ENCODE measurements at regions not wholly inside any gene's neighbourhood (a gene's known extent, or its start where the extent isn't known, plus 50 kb on each side); places are given as distances from the start of the nearest gene placed in this dataset.
"Not testable (repeated sequence)": the region's sequence is repeated elsewhere in the genome, so short reads cannot be mapped to it uniquely, and the experiment has no call there.

GRCh38 chr3:109678600-109678999 is 341.3 kb upstream of the DPPA4 start:
- no peak for DNase-seq

- DNase-seq: no peak
Observed at GRCh38 chr3:109679664-109680063, 342.3 kb upstream of the DPPA4 start.

- no peak for DNase-seq
Observed at GRCh38 chr3:109683746-109684145, 346.4 kb upstream of the DPPA4 start.

DNA sequence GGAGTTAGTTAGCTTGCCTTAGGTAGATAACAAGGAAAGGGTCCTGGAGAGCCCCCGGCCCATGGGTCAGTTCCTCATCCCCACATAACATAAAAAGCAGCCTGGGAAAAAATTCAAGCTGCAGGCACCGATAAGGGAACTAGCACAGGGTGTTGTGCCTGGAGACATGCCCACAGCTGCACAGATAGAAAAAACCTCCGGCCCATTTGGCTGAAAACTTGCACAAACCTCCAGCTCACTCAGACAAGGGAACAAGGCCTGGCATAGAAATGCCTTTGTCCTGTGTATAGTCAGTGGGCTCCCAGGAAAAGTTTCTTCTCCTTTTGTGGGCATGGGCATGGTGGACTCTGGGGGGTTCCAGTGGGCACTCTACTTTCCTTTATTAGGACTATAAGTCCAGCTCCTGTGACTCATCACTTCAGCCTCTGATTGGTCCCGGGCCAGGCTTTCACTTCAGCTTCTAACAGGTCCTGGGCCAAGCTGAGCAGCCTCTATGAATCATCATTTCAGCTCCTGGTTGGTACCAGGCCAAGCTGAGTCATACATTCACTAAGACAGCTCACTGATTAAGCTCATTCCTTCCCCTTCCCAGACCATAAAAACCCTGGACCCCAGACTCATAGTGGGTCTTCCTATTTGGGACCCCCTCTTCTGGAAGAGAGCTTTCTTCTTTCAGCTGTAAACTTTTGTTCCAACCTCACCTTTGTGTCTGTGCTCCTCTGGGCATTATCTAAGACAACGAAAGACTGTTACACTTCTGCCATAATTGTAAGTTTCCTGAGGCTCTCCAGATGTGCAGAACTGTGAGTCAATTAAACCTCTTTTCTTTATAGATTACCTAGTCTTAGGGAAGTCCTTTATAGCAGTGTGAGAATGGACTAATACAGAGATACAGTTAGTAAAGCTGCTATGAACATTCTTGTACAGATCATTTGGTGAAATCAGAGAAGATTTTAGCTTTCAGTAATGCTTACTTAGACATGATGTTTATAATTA is 348.0 kb upstream of the DPPA4 start:
- no peak for DNase-seq

DNA sequence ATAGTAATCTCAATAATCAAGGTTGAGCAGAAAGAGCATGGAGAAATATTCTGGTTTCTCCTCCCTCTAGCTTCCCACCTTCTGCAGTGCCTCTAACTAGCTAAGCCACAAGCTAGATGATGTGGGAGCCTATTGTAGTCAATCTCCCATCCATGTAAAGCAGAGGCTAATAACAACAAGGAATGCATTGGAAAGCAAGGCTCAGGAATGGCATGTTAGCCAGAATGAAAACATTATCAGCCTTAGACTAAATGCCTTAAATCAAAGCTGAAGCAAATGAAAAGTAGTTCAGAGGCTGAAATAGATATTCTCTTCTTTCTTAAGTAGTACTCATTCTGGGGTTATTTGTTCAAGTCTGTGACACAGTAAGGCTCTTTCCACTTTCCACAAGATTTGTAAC is 350.3 kb upstream of the DPPA4 start:
- DNase-seq: no peak

DNA sequence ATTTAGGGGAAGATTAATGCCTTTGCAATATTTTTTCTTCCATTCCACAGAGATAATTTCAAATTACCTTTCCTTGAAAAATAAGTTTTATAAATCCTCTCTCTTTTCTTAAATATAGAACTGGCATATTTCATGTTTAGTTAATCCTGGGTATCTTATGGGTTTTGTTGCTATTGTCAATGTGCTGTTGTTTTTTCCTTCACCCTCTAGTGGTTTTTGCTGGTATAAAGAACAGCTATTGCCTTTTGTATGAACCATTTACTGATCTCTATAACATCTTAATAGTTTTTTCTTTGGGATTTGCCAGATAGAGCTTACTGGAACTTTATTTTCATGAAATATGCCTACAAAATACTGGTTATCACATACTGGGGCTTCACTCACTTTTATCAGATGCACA is 359.6 kb upstream of the DPPA4 start:
- no peak for DNase-seq

DNA sequence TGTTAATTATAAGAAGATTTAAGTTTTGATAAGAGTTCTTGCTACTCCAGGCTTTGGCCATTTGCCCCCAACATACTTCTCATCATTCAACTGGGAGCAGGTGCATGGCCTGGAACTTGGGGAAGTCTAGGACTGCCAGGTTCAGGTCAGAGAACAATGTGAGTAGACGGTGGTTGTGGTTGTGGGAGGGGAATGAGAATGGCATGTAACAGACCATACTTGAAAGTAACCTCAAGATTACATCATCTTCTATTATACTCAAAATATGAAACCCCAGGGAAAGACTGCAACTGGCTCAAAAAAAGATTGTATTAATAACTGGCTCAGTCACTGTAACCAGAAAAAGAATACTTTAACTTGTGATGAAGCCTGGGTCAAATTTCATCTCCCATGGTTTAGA is 364.9 kb upstream of the DPPA4 start:
- DNase-seq: peak in 1 of 5 experiments; percentile 8

- DNase-seq: no peak
Observed at GRCh38 chr3:109702976-109703375, 365.6 kb upstream of the DPPA4 start.

DNA sequence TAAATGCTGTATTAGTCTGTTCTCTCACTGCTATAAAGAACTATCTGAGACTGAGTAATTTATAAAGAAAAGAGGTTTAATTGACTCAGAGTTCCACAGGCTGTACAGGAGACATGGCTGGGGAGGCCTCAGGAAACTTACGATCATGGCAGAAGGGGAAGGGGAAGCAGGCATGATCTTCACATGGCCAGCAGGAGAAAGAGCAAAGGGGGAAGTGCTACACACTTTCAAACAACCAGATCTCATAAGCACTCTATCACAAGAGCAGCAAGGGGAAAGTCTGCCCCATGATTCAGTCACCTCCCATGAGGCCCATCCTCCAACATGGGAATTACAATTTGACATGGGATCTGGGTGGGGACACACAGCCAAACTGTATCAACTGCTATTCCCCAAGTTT is 367.8 kb upstream of the DPPA4 start:
- DNase-seq: not testable (repeated sequence)

DNA sequence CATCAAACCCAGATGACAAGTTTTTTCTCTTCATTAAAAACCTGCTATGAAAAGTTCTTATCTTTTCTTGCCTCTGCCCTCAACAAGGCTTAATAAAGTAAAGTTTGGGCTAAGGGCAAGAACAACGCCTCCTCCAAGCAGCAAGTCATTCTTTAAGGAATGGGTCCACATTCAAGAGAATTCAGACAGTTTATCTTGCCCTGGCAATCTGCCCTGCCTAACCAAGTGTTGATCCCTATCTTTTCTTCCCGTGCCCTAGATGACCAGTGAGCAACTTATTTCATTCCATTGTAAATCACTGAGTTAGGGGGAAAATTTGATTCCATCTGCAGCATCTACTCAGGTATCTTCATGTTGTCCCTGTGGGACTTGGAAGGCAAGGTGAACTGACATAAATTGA is 370.3 kb upstream of the DPPA4 start:
- no peak for DNase-seq

GRCh38 chr3:109713288-109713687 is 375.9 kb upstream of the DPPA4 start:
- DNase-seq: no peak

DNA sequence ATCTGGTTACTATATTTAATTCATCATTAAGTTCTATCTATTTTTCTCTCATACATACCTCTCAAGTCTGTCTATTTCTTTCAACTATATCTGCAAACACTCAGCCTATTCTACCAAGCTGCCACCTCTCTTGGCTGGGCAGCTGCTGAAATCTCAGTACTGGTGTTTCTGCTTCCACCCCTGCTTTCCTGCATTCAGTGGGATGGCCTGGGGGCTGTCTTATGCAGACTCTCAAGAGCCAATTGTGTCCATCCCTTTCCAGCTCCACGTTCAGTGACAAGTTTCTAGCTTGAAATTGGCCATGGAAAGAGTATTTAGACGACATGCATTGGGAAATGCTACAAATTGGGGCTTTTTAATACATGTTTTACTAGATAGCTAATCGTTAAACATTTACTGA is 378.4 kb upstream of the DPPA4 start:
- no peak for DNase-seq

- no peak for DNase-seq
Observed at GRCh38 chr3:109718850-109719249, 381.5 kb upstream of the DPPA4 start.

DNA sequence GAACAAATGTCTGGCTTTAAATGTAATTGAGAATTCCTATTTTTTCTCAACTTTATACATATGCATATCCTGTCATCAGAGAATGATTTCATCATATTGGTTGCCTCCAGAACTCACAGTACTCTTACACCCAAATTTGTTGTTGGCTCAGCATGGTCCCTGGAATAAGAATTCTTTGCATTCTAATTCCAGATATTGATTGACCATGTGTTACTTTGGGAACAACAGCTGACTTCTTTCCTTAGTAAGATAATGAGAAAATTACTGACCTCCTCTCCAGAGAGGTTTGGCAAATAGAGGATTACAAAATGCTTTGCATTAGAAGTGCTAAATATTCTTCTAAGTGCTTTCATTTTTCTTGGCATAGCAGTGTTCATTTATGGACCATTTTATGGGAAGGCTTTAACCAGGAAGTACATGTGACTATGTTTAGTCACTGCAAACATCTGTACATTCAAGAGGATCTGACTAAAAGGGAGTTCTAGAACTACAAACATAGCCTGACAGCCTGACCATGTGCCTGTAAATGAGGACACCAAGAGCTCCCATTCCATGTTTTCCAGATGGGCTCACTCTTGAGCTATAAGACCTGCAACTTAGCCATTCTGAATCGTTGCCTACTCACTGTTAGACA is 391.6 kb upstream of the DPPA4 start:
- DNase-seq: no peak

GRCh38 chr3:109731639-109732473 is 394.5 kb upstream of the DPPA4 start:
- DNase-seq: peak in 4 of 5 experiments; percentile 14 to 62 (median 28)

GRCh38 chr3:109743981-109744380 is 406.6 kb upstream of the DPPA4 start:
- DNase-seq: no peak

- DNase-seq: no peak
Observed at GRCh38 chr3:109772520-109772919, 435.2 kb upstream of the DPPA4 start.

DNA sequence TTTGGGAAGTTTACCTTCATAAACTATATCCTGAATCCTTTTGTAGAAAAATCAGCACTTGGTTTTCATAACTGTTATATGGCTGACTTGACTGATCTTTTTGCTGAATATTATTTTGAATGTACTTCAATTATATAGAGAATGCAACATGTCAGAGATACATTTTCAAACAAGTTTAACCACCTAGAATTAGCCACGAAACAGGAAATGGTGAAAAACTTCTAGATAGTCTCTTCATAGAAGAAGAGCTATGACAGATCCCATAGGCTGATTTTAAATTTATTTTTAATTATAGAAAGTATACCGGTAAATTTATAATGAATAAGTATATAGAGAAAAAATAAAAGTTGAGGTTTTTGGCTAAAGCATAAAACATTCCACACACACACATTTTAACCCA is 436.8 kb upstream of the DPPA4 start:
- peak in 1 of 5 experiments; percentile 9 for DNase-seq

DNA sequence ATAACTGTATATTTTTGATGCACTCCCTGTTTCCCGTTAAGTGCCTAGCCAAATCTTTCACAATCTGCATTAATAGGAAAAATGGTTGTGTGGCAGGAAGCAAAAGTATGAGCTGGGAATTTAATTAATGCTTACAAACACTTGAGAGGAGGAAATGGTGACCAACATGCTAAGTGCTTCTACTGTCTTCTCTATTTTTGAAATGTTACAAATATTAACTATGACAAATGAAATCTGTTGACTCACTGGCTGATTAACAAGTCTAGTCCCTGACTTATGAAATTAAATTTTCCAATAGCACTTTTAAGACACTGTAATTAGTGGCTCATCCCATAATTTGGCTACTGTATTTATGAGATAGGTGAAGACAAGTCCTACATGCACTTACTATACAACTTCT is 446.9 kb upstream of the DPPA4 start:
- DNase-seq: no peak

- DNase-seq: no peak
Observed at GRCh38 chr3:109784852-109785631, 447.7 kb upstream of the DPPA4 start.

DNA sequence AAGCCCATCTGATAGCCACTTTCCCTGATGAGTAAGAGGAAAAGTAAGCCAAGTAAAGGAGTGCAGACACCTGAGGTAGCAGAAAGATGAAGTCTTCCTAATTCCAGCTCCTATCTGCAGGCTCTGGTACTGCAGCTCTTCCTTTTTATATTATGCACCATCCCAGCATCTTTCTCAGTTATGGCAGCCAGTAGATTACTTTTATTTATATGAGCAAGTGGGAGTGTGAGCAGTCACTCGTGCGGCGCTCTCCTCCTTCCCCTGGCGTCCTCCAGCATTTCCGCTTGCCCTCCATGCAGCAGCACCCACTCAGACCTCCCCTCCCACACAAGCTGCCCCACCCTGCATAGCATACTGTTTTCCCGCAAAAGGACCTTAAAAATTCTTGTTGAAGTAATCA is 465.9 kb upstream of the DPPA4 start:
- peak in 1 of 5 experiments; percentile 11 for DNase-seq

DNA sequence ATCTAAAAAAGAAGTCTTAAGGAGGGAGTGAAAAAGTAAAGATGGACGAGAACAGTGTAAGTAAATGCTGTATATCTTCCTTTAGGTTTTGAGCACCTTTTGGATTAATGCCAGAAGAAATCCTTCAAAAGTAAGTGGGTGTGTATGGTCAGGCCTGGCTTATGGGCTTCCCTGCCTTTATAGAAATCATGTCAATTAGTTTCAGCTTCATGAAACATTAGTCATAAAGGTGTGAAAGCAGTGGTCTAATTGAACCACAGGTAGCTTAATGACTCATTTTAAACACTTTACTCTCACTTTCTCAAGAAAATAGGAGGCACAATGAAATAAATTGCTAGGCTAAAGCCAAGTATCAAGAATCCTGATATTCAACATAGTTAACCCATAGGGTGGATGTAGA is 467.4 kb upstream of the DPPA4 start:
- DNase-seq: peak in 2 of 5 experiments; percentile 69 to 84

Data from T-helper 2 cell (primary cell).